NK-92 treated with Interleukin-12 subunit alpha and Interleukin-12 subunit beta, amount 100 ng/mL, for 24 hours (cell line): ENCODE measurements at regions not wholly inside any gene's neighbourhood (a gene's known extent, or its start where the extent isn't known, plus 50 kb on each side); places are given as distances from the start of the nearest gene placed in this dataset.

Experiments used
- DNase-seq: peaks from one replicate; lab custom pipeline; 2025; lab: John Stamatoyannopoulos, UW

GRCh38 chr12:27382924-27383323 is 50.3 kb downstream of the BMAL2 start:
- no peak for DNase-seq

DNA sequence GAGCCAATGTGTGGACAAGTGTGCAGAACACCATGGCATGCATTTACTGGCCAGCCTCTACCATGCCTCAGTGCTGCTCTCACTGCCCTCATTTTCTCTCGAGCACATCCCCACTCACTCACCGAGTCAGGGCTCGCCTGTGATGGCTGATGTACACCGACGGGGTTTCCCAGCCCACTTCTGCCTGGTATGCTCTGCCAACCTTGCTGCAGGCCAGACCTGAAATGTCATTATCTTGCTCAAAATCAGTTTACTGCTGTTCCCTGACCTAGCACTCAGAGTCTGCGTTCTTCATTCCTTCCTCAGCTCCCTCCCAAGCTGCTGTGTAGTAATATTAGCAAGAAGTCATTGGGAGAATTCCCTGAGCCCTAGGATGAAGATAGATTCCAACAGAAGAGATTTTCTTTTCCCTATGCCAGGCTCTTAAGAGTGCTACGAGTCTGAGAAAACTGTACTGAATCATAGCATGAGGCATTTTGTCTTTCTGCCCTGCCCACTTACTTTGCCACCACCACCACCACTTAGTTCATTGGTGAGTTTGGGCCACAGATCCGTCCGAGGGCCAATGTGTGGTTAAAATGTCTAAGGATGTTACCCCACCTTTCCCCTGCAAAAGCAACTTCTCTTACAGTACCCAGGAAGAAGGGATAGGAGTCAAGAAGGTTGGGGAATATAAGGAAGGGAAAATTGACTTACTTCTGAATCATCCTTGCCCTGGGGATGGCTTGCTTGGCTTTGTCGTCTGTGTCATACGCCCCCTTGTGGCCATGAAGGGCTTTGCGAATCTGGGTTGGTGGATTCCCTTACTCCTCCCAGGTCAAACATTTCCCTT is 51.0 kb downstream of the BMAL2 start:
- DNase-seq, result peak; percentile 45

GRCh38 chr12:27384261-27384590 is 51.6 kb downstream of the BMAL2 start:
- DNase-seq, result no peak

GRCh38 chr12:27385766-27386564 is 53.3 kb downstream of the BMAL2 start:
- no peak for DNase-seq

DNA sequence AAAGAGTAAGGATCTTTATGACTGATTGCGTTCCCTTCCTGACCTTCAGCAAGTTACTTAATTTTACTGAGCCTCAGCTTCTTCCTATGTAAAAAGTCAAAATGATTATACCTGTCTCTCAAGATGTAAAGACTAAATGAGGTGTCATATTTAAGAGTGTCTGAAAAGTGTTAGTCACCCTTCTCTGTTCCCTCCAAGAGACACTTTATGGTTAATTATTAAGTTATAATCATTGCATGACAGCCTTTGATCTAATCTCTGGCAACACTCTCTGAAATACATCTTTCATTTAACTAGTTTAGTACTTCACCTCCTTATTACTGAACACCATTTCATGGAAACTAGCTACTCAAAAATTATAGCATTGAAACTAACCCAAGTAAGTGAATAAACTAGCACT is 54.8 kb downstream of the BMAL2 start:
- DNase-seq, result no peak

GRCh38 chr12:27388650-27389049 is 56.0 kb downstream of the BMAL2 start:
- DNase-seq, result no peak

GRCh38 chr12:27394676-27395075 is 51.9 kb upstream of the SMCO2 start:
- no peak for DNase-seq

DNA sequence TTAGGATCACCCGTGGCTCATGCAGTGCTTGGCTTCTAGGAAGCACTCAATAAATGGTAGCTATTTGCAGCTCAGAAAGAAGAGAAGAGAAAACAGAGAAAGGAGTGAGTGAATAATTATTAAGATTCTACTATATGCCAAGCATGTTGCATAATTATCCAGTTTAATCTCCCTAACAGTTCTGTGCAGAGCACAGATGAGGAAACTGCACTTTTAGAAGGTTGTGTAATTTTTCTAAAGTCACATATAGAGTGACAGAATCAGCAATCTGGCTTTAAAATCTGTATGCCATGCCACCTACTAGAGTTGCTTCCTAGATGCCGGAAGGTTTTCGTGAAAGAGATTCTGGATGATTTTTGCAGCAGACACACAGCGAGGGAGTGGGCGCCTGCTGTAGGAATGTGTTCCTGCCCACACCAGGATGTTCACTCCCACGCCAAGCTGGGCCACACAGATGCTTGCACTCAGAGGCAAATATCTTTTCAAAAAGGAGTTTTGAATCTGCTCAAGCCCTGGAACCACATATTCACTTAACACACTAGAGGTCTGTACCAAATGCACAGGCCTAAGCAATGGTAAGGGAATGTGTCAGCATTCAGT is 50.2 kb upstream of the SMCO2 start:
- DNase-seq, result no peak
